Right lobe of liver (tissue), 4 donors: ENCODE measurements at regions not wholly inside any gene's neighbourhood (a gene's known extent, or its start where the extent isn't known, plus 50 kb on each side); places are given as distances from the start of the nearest gene placed in this dataset.

ENCODE experiments used
- CTCF ChIP-seq, 4 donors: fragments of 200-600 bp in 3 of 4; fragments of 450-650 bp in 1 of 4; IDR thresholded peaks; one replicate each; pipeline versions ENCODE4 v1.5.1 to v1.8.0; 2016 to 2022; ENCODE audit warnings: antibody characterized with exemption in 4 of 4, mild to moderate bottlenecking in 2 of 4
- POLR2A ChIP-seq: fragments of 450-650 bp; IDR thresholded peaks from one replicate; pipeline ENCODE4 v1.6.1; 2017; ENCODE audit warnings: antibody characterized with exemption, mild to moderate bottlenecking
- donor health status: DM: no; HTN: no; CAD: no.
- donor health status: DM: no; HTN: no; CAD: no.
- donor health status: DM: no; HTN: yes; CAD: no.

- TF ChIP-seq CTCF (IDR thresholded peaks at IDR 0.05) (no peak), POLR2A (no peak)
Measured at GRCh38 chr5:144076521-144077083, 93.9 kb downstream of the YIPF5 start.
